CD14-positive monocyte (primary cell): ENCODE measurements at regions not wholly inside any gene's neighbourhood (a gene's known extent, or its start where the extent isn't known, plus 50 kb on each side); places are given as distances from the start of the nearest gene placed in this dataset.

Experiments
- DNase-seq, 3 donors: peaks; one replicate each; pipeline ENCODE4 v3.0.0-alpha.2; 2011 to 2022
- H2AFZ ChIP-seq: 2 replicates; pipeline ENCODE4 v1.6.0; 2012; ENCODE audit warnings: mild to moderate bottlenecking, low read depth, low read length, inconsistent platforms; ENCODE audit not compliant: insufficient read depth, poor library complexity, severe bottlenecking
- H3K27ac ChIP-seq, 2 donors: 1 replicate in 1 of 2; 2 replicates in 1 of 2; pipeline ENCODE4 v1.5.1; 2012 to 2013; ENCODE audit warnings: low read length in 2 of 2, control low read depth in 1 of 2, inconsistent platforms in 1 of 2, low read depth in 1 of 2, mild to moderate bottlenecking in 1 of 2
- H3K27me3 ChIP-seq, 2 donors: one replicate each; pipeline versions ENCODE4 v1.6.0 to v1.6.1; 2011 to 2013; ENCODE audit warnings: low read length in 2 of 2; ENCODE audit not compliant: control insufficient read depth in 2 of 2, insufficient read depth in 2 of 2
- H3K36me3 ChIP-seq, 2 donors: replicated peaks in 1 of 2; 1 replicate in 1 of 2; 2 replicates in 1 of 2; pipeline versions ENCODE4 v1.5.1 to v1.6.1; 2012 to 2013; ENCODE audit warnings: low read length in 2 of 2, control low read depth in 1 of 2, inconsistent platforms in 1 of 2, mild to moderate bottlenecking in 1 of 2; ENCODE audit not compliant: insufficient read depth in 2 of 2, control insufficient read depth in 1 of 2
- H3K4me1 ChIP-seq, 2 donors: 1 replicate in 1 of 2; 2 replicates in 1 of 2; pipeline versions ENCODE4 v1.5.1 to v1.6.1; 2012 to 2013; ENCODE audit warnings: low read length in 2 of 2, control low read depth in 1 of 2, inconsistent platforms in 1 of 2, mild to moderate bottlenecking in 1 of 2, moderate library complexity in 1 of 2; ENCODE audit not compliant: insufficient read depth in 2 of 2, control insufficient read depth in 1 of 2
- H3K4me2 ChIP-seq: replicated peaks from 2 replicates; pipeline ENCODE3; 2012; ENCODE audit warnings: low read length, moderate library complexity, mild to moderate bottlenecking; ENCODE audit not compliant: poor library complexity, severe bottlenecking; ENCODE audit errors: extremely low read depth
- H3K4me3 ChIP-seq, 3 experiments: fragments of 200-600 bp in 1 of 3; sonication (generic) in 1 of 3; replicated peaks in 1 of 3; 1 replicate in 2 of 3; 2 replicates in 1 of 3; pipeline ENCODE4 v1.5.1; 2011 to 2013; ENCODE audit warnings: low read length in 3 of 3, mild to moderate bottlenecking in 3 of 3, control low read depth in 2 of 3, low read depth in 2 of 3, inconsistent platforms in 1 of 3, moderate library complexity in 1 of 3
- H3K79me2 ChIP-seq: 2 replicates; pipeline ENCODE4 v1.6.0; 2012; ENCODE audit warnings: mild to moderate bottlenecking, control low read depth, inconsistent platforms, low read length, moderate library complexity; ENCODE audit not compliant: insufficient read depth
- H3K9ac ChIP-seq: 2 replicates; pipeline ENCODE4 v1.6.0; 2017; ENCODE audit warnings: low read length, mild to moderate bottlenecking; ENCODE audit not compliant: insufficient read depth, poor library complexity, severe bottlenecking
- H3K9me3 ChIP-seq, 2 donors: replicated peaks in 1 of 2; 1 replicate in 1 of 2; 2 replicates in 1 of 2; pipeline versions ENCODE4 v1.5.1 to v1.6.1; 2012 to 2013; ENCODE audit warnings: low read length in 2 of 2, control low read depth in 1 of 2; ENCODE audit not compliant: control insufficient read depth in 1 of 2, insufficient read depth in 1 of 2
- H4K20me1 ChIP-seq: 2 replicates; pipeline ENCODE4 v1.6.0; 2012; ENCODE audit warnings: mild to moderate bottlenecking, low read length, control low read depth, moderate library complexity; ENCODE audit not compliant: insufficient read depth
- H3K27ac Mint-ChIP-seq, 7 donors: one replicate each; pipeline ENCODE4 v1.8.0; 2020; ENCODE audit warnings: mild to moderate bottlenecking in 7 of 7, mixed read lengths in 7 of 7, moderate library complexity in 6 of 7, inconsistent platforms in 2 of 7
- H3K27me3 Mint-ChIP-seq, 3 donors: one replicate each; pipeline ENCODE4 v1.8.0; 2021 to 2022; ENCODE audit warnings: low read depth in 3 of 3, mild to moderate bottlenecking in 3 of 3, mixed read lengths in 3 of 3, moderate library complexity in 3 of 3, inconsistent platforms in 1 of 3
- H3K36me3 Mint-ChIP-seq, 2 donors: one replicate each; pipeline ENCODE4 v1.8.0; 2020; ENCODE audit warnings: mixed read lengths in 2 of 2, inconsistent platforms in 1 of 2, mild to moderate bottlenecking in 1 of 2
- H3K4me1 Mint-ChIP-seq: one replicate; pipeline ENCODE4 v1.8.0; 2020; ENCODE audit warnings: mild to moderate bottlenecking, mixed read lengths
- H3K4me3 Mint-ChIP-seq, 2 donors: one replicate each; pipeline ENCODE4 v1.8.0; 2020; ENCODE audit warnings: mild to moderate bottlenecking in 2 of 2, mixed read lengths in 2 of 2, moderate library complexity in 1 of 2
- H3K9me3 Mint-ChIP-seq, 7 donors: one replicate each; pipeline ENCODE4 v1.8.0; 2020 to 2022; ENCODE audit warnings: mixed read lengths in 7 of 7, mild to moderate bottlenecking in 6 of 7, moderate library complexity in 6 of 7, inconsistent platforms in 2 of 7
- CTCF ChIP-seq: fragments of 200-600 bp; IDR thresholded peaks from one replicate; pipeline ENCODE4 v1.8.0; 2022; ENCODE audit warnings: antibody characterized with exemption, mild to moderate bottlenecking
- WGBS: methylation state at CpG from one replicate; pipeline ENCODE4 v1.1.5; 2013; ENCODE audit warnings: missing lambda C conversion rate; ENCODE audit not compliant: insufficient coverage; 5-methylcytosine and 5-hydroxymethylcytosine counted together
- intact Hi-C, 2 donors: fragments of 100-400 bp; cut with micrococcal nuclease; formaldehyde crosslinking; loops; one replicate each; pipeline versions ENCODE4 v1.15.0 to v1.15.1; 2023

GRCh38 chr1:173403996-173404395 is 73.1 kb upstream of the PRDX6 start:
- Histone ChIP-seq H3K27me3 (no peaks in the 10 kb centered on the region), H3K27ac (no peak overlapping the region), H3K36me3 (no peaks in the 10 kb centered on the region), H2AFZ (no peak overlapping the region), H3K4me3 (no peak overlapping the region), H3K9me3 (no peaks in the 10 kb centered on the region), H4K20me1 (no peaks in the 10 kb centered on the region), H3K4me2 (no peak overlapping the region), H3K79me2 (no peaks in the 10 kb centered on the region), H3K4me1 (peaks cover 16 to 18% of the 10 kb centered on the region in 2 donors), H3K9ac (no peak overlapping the region)
- H3K4me3 Mint-ChIP-seq = no peak overlapping the region
- peaks cover 20% of the 10 kb centered on the region for H3K4me1 Mint-ChIP-seq
- no peaks in the 10 kb centered on the region for H3K36me3 Mint-ChIP-seq
- WGBS = 96% methylated on average over 2 of the region's 3 CpGs
- no peak for DNase-seq
- H3K27me3 Mint-ChIP-seq = peaks cover 0 to 2% (median 0%) of the 10 kb centered on the region in 3 donors
- TF ChIP-seq CTCF = no peak
- H3K27ac Mint-ChIP-seq = no peak overlapping the region
- intact Hi-C loops = no loop called here
- peaks cover 0 to 2% (median 0%) of the 10 kb centered on the region in 7 donors for H3K9me3 Mint-ChIP-seq

GRCh38 chr1:173405281-173405680 is 71.9 kb upstream of the PRDX6 start:
- no peak overlapping the region for H3K4me3 ChIP-seq
- no peak overlapping the region for H3K4me2 ChIP-seq
- H3K9me3 Mint-ChIP-seq = peaks cover 0 to 2% (median 0%) of the 10 kb centered on the region in 7 donors
- H3K27me3 ChIP-seq = no peaks in the 10 kb centered on the region
- peaks cover 0 to under 1% of the 10 kb centered on the region in 2 donors for H3K36me3 Mint-ChIP-seq
- H2AFZ ChIP-seq = no peak overlapping the region
- H3K4me3 Mint-ChIP-seq = no peak overlapping the region
- H3K4me1 Mint-ChIP-seq = peaks cover 32% of the 10 kb centered on the region
- no peaks in the 10 kb centered on the region for H3K9me3 ChIP-seq
- H3K27me3 Mint-ChIP-seq = peaks cover 0 to 2% (median 0%) of the 10 kb centered on the region in 3 donors
- H3K27ac Mint-ChIP-seq = no peak overlapping the region
- H3K9ac ChIP-seq = no peak overlapping the region
- H4K20me1 ChIP-seq = no peaks in the 10 kb centered on the region
- DNase-seq = no peak
- TF ChIP-seq CTCF = no peak
- peaks cover 26 to 31% of the 10 kb centered on the region in 2 donors for H3K4me1 ChIP-seq
- intact Hi-C loops = no loop called here
- H3K79me2 ChIP-seq = no peaks in the 10 kb centered on the region
- H3K36me3 ChIP-seq = no peaks in the 10 kb centered on the region
- H3K27ac ChIP-seq = no peak overlapping the region
